ENCODE measurements at regions not wholly inside any gene's neighbourhood (a gene's known extent, or its start where the extent isn't known, plus 50 kb on each side); places are given as distances from the start of the nearest gene placed in this dataset.

DNA sequence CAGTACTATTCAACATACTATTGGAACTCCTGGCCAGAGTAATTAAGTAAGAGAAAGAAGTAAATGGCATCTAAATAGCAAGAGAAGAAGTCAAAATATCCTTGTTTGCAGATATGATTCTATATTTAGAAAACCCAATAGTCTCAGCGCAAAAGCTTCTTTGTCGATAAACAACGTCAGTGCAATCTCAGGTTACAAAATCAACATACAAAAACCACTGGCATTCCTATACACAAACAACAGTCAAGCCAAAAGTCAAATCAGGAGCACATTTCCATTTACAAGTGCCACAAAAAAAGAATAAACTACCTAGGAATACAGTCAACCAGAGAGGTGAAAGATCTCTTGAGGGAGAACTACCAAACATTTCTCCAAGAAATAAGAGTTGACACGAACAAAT, 1901.9 kb upstream of the ACO1 start:
- Mint-ChIP-seq H3K36me3 (ENCODE audit: low read depth) (no peaks in the 10 kb centered on the region), H3K27ac (no peak overlapping the region), H3K4me1 (no peaks in the 10 kb centered on the region), H3K9me3 (no peaks in the 10 kb centered on the region), H3K27me3 (ENCODE audit: low read depth) (no peaks in the 10 kb centered on the region), H3K4me3 (no peak overlapping the region)
- no peak for TF ChIP-seq CTCF (IDR thresholded peaks at IDR 0.05; ENCODE audit: unreplicated experiment in 3 of 3)

- no peaks in the 10 kb centered on the region for H3K27me3 Mint-ChIP-seq (ENCODE audit: low read depth)
Measured at GRCh38 chr9:30484690-30485089, 1899.8 kb upstream of the ACO1 start.

DNA sequence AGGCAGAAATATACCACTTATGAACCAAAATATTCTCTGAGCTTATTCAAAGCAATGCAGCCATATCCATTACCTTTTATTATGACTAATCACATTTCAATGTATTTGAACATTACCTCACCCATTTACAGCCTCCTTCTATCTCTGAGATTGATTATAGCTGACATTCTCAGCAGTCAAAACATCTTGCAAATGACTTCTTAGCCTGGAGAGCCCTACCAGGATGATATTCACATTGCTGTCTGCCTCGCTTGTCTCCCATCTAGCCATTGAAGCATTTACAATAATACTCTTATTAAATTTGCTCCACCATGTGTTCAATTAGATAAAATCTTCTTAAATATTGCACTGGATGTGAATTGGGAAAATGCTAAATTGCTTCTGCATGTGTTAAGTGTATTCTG, 1879.9 kb upstream of the ACO1 start:
- Mint-ChIP-seq H3K9me3 (no peaks in the 10 kb centered on the region), H3K4me3 (no peak overlapping the region), H3K27me3 (ENCODE audit: low read depth) (no peaks in the 10 kb centered on the region), H3K4me1 (no peaks in the 10 kb centered on the region), H3K36me3 (ENCODE audit: low read depth) (no peaks in the 10 kb centered on the region), H3K27ac (no peak overlapping the region)
- no peak for TF ChIP-seq CTCF (IDR thresholded peaks at IDR 0.05; ENCODE audit: unreplicated experiment in 3 of 3)

More at GRCh38 chr9:30484690-30485089, 1899.8 kb upstream of the ACO1 start:
- Mint-ChIP-seq H3K4me3 (no peak overlapping the region), H3K4me1 (no peaks in the 10 kb centered on the region), H3K36me3 (ENCODE audit: low read depth) (no peaks in the 10 kb centered on the region), H3K9me3 (no peaks in the 10 kb centered on the region), H3K27ac (no peak overlapping the region)
- TF ChIP-seq CTCF (IDR thresholded peaks at IDR 0.05; ENCODE audit: unreplicated experiment in 3 of 3) = no peak

DNA sequence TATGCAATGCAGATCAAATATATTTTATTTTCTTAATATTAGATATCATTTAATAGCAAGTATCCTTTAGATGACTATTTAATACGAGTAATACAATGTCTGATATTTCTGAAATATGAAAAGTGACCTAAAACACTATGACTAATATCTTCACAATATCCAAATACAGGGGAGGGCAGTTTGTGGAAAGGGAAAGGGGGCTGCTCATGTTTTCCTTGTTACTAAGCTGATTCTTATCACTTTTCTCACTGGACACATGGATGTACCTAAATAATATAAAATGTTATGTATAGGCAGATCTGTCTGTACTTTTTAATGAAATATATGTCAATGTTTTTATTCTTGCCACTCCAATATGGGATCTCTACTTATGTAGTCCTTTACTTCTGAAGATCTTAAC, 1879.1 kb upstream of the ACO1 start:
- Mint-ChIP-seq H3K9me3 (no peaks in the 10 kb centered on the region), H3K27me3 (ENCODE audit: low read depth) (no peaks in the 10 kb centered on the region), H3K4me1 (no peaks in the 10 kb centered on the region), H3K4me3 (no peak overlapping the region), H3K36me3 (ENCODE audit: low read depth) (no peaks in the 10 kb centered on the region), H3K27ac (no peak overlapping the region)
- TF ChIP-seq CTCF (IDR thresholded peaks at IDR 0.05; ENCODE audit: unreplicated experiment in 3 of 3) = no peak

DNA sequence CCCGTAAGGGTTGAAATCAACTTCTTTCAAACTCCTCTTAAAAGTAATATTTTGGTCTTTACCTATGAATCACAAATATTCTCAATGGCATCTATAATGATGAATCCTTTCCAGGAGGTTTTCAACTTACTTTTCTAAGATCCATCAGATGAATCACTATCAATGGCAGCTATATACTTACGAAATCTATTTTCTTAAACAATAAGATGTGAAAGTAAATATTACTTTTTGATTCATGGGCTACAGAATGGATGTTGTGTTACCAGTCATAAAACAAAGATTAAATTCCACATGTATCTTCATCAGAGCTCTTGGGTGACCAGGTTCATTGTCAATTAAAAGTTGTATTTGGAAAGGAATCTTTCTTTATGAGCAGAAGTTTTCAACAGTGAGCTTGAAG, 1877.7 kb upstream of the ACO1 start:
- Mint-ChIP-seq H3K27me3 (ENCODE audit: low read depth) (no peaks in the 10 kb centered on the region), H3K36me3 (ENCODE audit: low read depth) (no peaks in the 10 kb centered on the region), H3K27ac (no peak overlapping the region), H3K9me3 (no peaks in the 10 kb centered on the region), H3K4me1 (no peaks in the 10 kb centered on the region), H3K4me3 (no peak overlapping the region)
- TF ChIP-seq CTCF (IDR thresholded peaks at IDR 0.05; ENCODE audit: unreplicated experiment in 3 of 3) = no peak

DNA sequence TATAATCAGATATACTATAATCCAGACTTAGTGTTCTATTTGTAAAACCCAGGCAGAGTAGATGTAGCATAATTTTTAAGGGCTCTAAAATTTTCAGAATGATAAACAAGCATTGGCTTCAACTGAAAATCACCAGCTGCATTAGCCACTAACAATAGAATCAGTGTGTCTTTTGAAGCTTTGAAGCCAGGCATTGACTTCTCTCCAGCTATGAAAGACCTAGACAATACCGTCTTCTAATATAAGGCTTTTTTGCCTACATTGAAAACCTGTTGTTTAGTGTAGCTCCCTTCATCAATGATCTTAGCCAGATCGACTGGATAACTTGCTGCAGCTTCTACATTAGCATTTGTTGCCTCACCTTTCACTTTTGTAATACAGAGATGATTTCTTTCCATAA, 1877.3 kb upstream of the ACO1 start:
- Mint-ChIP-seq H3K36me3 (ENCODE audit: low read depth) (no peaks in the 10 kb centered on the region), H3K4me1 (no peaks in the 10 kb centered on the region), H3K4me3 (no peak overlapping the region), H3K9me3 (no peaks in the 10 kb centered on the region), H3K27ac (no peak overlapping the region), H3K27me3 (ENCODE audit: low read depth) (no peaks in the 10 kb centered on the region)
- TF ChIP-seq CTCF (IDR thresholded peaks at IDR 0.05; ENCODE audit: unreplicated experiment in 3 of 3) = no peak
